ENCODE measurements at regions not wholly inside any gene's neighbourhood (a gene's known extent, or its start where the extent isn't known, plus 50 kb on each side); places are given as distances from the start of the nearest gene placed in this dataset.

DNA sequence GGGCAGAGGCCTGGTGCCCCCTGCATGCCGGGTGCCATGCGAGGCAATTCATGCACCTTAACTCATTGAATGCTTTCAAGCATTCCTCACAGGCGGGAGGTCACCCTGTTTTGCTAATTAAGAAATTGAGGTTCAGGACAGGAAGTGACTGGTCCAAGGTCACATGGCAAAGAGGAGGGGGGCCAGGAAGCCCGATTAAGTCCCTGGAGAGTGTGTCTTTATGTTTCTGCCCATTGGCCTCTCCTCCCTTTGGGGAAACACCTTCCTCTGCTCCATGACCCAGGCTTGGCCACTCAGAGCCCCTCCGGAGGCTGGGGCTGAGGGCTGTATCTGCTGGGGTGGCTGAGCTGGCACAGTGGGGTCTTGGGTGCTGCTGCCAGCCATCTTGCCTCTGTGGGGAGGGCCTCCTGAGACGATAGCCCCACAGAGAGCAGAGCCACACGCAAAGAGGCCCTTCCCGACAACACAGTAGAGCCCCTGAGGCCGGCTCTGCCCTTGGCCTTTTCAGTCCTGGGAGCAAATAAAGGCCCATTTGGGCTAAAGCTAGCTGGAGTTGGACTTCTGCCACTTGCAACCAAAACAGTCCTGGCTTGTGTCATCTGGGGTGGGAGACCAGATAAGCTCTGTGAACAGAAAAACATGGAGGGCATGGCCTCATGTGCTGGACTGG is 90.8 kb upstream of the NEURL1B start:
- Histone ChIP-seq H3K27ac (peak overlapping the region; percentile 23 to 31), H3K4me3 (no peak overlapping the region), H3K27me3 (no peaks in the 10 kb centered on the region), H3K9me3 (no peaks in the 10 kb centered on the region), H3K36me3 (no peaks in the 10 kb centered on the region), H3K4me1 (no peaks in the 10 kb centered on the region)
- DNase-seq = peak in 1 of 2 donors; percentile 16
- intact Hi-C loops (cut with DNase I; ENCODE audit: low total_unique reads) = no loop called here
- TF ChIP-seq POLR2A (IDR thresholded peaks at IDR 0.05) = no peak
- TF ChIP-seq CTCF (IDR thresholded peaks at IDR 0.05) = no peak

DNA sequence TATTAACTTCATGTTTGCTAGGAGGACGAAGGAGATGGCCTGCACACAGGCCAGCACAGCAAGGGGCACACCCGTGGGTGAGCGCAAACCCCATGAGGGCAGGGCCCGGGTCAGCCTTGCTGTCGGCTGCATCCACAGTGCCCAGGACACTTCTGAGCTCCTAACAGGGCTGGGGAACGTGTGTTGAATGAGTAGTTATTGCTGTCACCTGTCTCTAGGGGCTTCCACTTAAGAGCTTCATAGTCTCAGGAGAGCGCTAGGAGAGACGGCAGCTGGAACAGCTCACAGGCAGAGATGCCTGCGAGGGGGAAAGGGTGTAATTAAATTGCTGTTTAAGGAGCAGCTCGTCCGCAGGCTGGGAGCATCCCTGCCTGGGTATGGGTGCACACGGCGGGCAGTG is 91.4 kb upstream of the NEURL1B start:
- Histone ChIP-seq H3K4me3 (no peak overlapping the region), H3K36me3 (no peaks in the 10 kb centered on the region), H3K4me1 (no peaks in the 10 kb centered on the region), H3K27me3 (no peaks in the 10 kb centered on the region), H3K27ac (peak overlapping the region; percentile 23 to 31), H3K9me3 (no peaks in the 10 kb centered on the region)
- intact Hi-C loops (cut with DNase I; ENCODE audit: low total_unique reads) = no loop called here
- TF ChIP-seq POLR2A (IDR thresholded peaks at IDR 0.05) = no peak
- no peak for TF ChIP-seq CTCF (IDR thresholded peaks at IDR 0.05)
- no peak for DNase-seq

DNA sequence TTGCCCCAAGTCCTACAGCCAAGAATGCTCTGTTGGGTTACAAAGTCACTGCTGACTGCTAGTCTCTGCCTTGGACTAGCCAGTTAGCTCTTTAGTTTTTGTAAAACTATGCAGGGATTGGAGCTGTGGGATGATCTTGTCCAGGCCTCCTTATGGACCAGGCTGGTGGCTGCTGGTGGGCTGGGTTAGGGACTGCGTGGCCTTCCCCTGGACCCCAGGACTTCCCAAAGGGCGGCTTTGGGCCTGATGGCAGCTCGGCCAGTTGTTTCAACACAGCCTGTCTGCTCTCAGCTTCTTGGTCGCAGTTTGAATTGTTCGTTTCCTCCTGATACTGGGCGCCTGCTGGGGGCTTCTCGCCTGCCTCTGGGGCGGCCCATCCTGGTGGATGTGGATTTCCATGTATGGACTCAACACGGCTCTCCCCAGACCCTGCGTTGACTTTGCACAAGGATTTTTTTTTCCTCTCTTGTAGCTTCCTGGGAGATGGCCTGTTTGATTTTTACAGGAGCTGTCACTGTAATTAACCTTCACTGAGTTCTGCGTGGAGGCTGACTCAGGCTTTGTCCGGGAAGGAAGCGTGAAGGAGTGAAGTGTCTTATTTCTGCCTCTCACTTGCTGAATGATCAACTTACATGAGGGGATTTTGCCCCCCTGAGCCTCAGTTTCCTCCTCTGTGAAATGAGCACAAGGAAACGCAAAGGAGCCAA is 91.9 kb upstream of the NEURL1B start:
- peak overlapping the region; percentile 23 to 31 for H3K27ac ChIP-seq
- no peaks in the 10 kb centered on the region for H3K36me3 ChIP-seq

DNA sequence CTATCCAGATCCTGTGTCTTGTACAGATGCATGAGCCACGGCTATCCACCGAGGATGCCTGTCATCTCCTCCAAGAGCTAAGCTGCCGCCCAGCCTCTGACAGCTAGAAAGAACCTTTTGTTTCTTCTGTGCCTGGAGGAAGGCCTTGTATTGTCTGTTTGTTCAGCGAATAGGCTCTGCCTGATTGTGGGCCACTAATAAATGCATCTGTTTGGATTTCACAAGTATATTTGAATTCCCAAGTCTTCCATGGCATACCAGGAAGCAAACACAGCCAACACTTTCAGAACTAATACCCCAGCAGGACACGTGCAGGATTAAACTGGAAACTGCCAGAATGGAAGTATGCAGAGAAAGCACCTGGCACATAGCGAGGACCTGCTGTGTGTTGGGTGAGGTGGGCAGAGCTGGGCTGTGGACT is 92.7 kb upstream of the NEURL1B start:
- no peak for DNase-seq
- no peaks in the 10 kb centered on the region for H3K9me3 ChIP-seq
- no peak overlapping the region for H3K27ac ChIP-seq
- no peaks in the 10 kb centered on the region for H3K36me3 ChIP-seq
- H3K4me1 ChIP-seq = no peaks in the 10 kb centered on the region
- H3K4me3 ChIP-seq = no peak overlapping the region
- TF ChIP-seq CTCF (IDR thresholded peaks at IDR 0.05) (no peak), POLR2A (IDR thresholded peaks at IDR 0.05) (no peak)
- intact Hi-C loops (cut with DNase I; ENCODE audit: low total_unique reads) = no loop called here
- no peaks in the 10 kb centered on the region for H3K27me3 ChIP-seq

More for the DNA sequence above, 91.9 kb upstream of the NEURL1B start:
- no peak for TF ChIP-seq POLR2A (IDR thresholded peaks at IDR 0.05)
- TF ChIP-seq CTCF (IDR thresholded peaks at IDR 0.05) = no peak
- Histone ChIP-seq H3K9me3 (no peaks in the 10 kb centered on the region), H3K4me3 (no peak overlapping the region), H3K27me3 (no peaks in the 10 kb centered on the region), H3K4me1 (no peaks in the 10 kb centered on the region)
- DNase-seq = peak in 1 of 2 donors; percentile 33
- intact Hi-C loops (cut with DNase I; ENCODE audit: low total_unique reads) = no loop called here

- H3K9me3 ChIP-seq = no peaks in the 10 kb centered on the region
- H3K27me3 ChIP-seq = no peaks in the 10 kb centered on the region
- H3K27ac ChIP-seq = no peak overlapping the region
- H3K36me3 ChIP-seq = no peaks in the 10 kb centered on the region
- H3K4me1 ChIP-seq = no peaks in the 10 kb centered on the region
- TF ChIP-seq POLR2A (IDR thresholded peaks at IDR 0.05) (no peak), CTCF (IDR thresholded peaks at IDR 0.05) (no peak)
- no peak overlapping the region for H3K4me3 ChIP-seq
- intact Hi-C loops (cut with DNase I; ENCODE audit: low total_unique reads) = no loop called here
- peak; percentile 4 to 6 for DNase-seq
Measured at GRCh38 chr5:172546196-172546595, 91.9 kb upstream of the SH3PXD2B start.
